Keratinocyte (primary cell): ENCODE measurements at regions not wholly inside any gene's neighbourhood (a gene's known extent, or its start where the extent isn't known, plus 50 kb on each side); places are given as distances from the start of the nearest gene placed in this dataset.

Experiments
- CTCF ChIP-seq, 3 experiments: IDR thresholded peaks in 1 of 3; conservative IDR thresholded peaks in 1 of 3; optimal IDR thresholded peaks in 1 of 3; 2 replicates in 2 of 3; 3 replicates in 1 of 3; pipeline versions ENCODE3 to v1.5.1; 2011; ENCODE audit warnings: low read length in 3 of 3, mild to moderate bottlenecking in 3 of 3, moderate library complexity in 2 of 3, control low read depth in 1 of 3, inconsistent platforms in 1 of 3; ENCODE audit not compliant: insufficient read depth in 2 of 3; ENCODE audit errors: extremely low read depth in 1 of 3
- EZH2 ChIP-seq: IDR thresholded peaks from one replicate; pipeline ENCODE4 v1.6.1; 2012; ENCODE audit warnings: inconsistent platforms, mild to moderate bottlenecking, low read length, moderate library complexity

GRCh38 chr1:245094092-245094491 is 60.7 kb upstream of the KIF26B start:
- TF ChIP-seq CTCF (optimal IDR thresholded peaks at IDR 0.05 in 1 of 3, IDR thresholded peaks at IDR 0.05 in 1 of 3, conservative IDR thresholded peaks at IDR 0.05 in 1 of 3; ENCODE audit: extremely low read depth in 1 of 3, insufficient read depth in 2 of 3, low read length in 3 of 3) = no peak
- no peak for TF ChIP-seq EZH2
